AG20443 (cell line): ENCODE measurements at regions not wholly inside any gene's neighbourhood (a gene's known extent, or its start where the extent isn't known, plus 50 kb on each side); places are given as distances from the start of the nearest gene placed in this dataset.
"Not testable (repeated sequence)": the region's sequence is repeated elsewhere in the genome, so short reads cannot be mapped to it uniquely, and the experiment has no call there.

Experiments
- DNase-seq: peaks from one replicate; pipeline ENCODE4 v3.0.0; 2012; ENCODE audit warnings: low spot score, mixed read lengths

DNA sequence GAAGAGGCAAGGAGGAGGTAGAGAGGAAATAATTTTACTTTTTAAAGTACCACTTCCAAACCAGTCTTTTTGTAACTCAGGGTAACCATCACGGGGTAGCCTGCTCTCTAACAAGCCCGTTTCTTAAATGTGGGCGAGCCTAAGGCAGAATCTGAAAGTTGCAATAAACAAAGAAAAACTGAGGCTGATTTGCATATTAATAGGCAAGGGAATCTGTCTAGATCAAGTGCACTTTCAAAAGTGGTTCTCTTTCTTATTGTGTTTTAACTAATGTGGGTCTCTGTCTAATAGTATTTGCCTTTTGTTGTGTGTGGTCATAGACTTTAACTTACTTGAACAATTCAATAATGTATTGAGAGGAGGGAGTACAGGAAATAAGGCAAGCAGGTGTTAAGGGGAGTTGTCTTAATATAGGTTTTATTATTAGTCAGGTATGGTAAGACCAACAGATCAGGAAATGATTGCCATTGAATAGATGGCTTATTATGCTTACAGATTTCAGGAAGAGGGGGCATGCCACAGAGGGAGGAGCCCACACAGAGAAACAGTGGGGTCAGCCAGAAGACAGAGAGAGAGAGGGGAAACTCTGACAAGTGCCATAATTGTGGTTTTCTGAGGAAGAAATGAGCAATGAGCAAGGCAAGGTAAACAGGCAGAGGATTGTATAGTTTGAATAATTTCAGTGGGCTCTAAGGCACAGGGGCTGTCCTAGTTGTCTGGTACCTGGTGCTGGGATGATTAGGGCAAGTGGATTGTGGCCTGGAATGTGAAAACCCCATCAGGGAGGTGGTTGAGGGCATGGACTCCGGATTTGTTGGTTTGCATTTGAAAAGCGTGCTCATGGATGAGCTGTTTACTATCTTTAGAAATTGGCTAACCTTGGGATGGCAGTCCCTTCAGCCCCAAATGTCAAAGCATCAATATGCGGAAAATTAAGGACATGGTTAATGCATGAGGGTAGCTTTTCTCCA lies 237.2 kb downstream of the TOX3 start:
- no peak for DNase-seq

DNA sequence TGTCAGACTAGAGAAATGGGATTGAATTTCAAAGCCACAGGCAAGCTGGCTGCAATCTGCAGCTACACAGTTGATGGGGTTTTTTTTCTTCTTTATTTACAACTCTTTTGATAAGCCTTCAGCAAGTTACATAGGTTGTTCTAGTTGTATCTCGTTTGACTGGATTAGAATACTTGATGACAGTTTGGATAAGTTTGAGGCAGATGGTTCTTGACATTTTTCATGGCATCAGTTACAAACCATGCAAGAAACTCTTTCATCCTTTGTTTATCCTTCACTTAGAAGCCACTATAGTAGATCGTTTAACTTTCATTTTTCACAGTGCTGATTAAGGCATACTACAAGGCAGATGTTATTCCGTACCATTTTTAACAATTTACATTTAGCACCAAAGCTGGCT lies 238.9 kb downstream of the TOX3 start:
- no peak for DNase-seq

DNA sequence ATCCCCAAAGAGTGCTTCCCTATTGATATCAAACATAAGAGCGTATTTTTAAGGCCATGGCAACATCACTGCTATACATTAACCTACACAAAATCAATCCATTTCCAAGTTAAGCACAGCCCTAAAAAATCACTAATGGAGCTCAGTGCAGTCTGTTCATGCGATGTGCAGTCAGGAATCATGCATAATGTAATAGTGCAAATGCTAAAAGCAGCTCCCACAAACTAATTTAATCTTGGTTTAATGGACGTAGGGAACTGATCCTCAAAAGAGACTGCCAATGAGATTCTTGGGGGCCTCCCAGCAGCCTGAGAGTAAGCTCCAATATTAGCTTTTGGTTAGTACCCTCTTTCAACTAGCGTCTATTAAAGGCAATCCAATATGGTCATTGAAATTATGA lies 245.9 kb downstream of the TOX3 start:
- no peak for DNase-seq

GRCh38 chr16:52298769-52299168 lies 248.2 kb downstream of the TOX3 start:
- no peak for DNase-seq

DNA sequence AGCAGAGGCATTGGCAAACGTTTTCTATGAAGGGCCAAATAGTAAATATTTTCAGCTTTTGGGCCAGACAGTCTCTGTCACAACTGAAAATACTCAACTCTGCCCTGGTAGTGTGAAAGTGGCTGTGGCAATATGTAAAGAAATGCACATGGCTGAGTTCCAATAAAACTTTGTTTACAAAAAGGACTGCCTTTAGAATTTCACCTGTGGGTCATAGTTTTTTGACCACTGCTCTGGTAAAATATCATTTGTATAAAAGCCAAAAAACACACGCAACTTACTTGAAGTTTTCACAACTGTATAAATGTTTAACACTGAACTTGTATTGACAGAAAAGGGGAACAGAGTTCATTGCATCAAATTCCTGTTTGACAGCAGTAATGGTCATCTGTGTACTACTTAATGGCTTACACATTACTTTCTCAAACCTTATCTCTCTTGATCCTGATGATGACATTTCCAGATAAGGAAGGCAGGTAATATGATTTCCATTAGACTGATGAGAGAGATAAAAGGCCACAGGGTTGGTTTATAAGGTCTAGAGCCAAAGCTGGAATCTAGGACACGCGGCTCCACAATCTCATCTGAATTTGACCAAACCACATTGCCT lies 250.1 kb downstream of the TOX3 start:
- DNase-seq, result not testable (repeated sequence)

- DNase-seq, result no peak
These were observed 250.9 kb downstream of the TOX3 start for GRCh38 chr16:52296076-52296475.

DNA sequence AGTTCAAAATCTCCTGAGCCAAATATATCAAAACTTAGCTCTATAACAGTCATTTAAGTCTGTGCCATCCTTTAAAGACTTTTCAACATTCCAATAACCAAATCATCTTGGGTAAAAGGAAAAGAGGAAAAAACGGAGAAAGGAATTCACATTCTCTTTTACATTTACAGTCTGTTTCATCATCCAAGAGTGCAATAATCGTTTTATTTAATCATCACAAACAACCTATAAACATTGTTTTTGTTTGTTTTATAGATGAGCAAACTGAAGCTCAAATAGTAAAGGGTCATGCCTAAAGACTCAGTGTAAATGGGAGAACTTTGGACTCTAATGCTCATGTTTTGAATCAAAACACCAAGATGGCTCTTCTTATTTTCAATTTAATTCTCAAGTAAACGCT lies 252.3 kb downstream of the TOX3 start:
- no peak for DNase-seq

GRCh38 chr16:52293204-52293603 lies 253.7 kb downstream of the TOX3 start:
- no peak for DNase-seq

DNA sequence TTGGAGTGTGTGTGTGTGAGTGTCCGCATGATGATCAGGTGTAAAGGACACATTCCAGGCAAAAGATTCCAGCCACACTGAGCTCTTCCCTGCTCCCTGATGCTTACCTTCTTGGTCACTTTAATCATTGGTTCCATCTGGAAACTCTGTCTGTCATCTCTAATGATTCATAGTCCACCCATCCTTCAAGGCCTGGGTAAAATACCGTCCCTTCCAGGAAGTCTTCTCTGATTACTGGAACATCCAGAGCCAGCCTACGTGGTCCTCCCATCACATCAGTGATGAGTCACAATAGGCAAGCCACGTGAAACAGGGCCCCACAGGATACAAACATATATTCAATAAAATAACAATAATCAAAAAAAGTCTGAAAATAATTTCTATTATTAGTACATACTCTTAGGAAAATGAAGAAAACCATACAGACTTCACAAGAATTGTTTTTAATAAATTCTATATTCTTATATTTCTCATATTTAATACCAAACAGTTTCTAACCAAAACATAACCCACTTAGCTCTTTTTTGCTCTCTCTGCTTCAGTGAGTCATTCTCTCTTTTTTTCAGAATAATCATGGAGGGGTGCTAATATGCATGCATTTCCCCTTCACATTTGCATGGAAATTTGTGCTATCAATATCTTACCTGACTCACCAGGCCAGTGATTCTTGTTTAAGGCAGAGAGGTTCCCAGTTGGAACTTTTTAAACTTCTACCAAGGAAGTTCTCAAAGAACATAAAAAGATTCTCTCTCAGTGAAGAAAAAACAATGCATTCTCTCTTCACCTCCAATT lies 263.2 kb downstream of the TOX3 start:
- DNase-seq, result no peak

DNA sequence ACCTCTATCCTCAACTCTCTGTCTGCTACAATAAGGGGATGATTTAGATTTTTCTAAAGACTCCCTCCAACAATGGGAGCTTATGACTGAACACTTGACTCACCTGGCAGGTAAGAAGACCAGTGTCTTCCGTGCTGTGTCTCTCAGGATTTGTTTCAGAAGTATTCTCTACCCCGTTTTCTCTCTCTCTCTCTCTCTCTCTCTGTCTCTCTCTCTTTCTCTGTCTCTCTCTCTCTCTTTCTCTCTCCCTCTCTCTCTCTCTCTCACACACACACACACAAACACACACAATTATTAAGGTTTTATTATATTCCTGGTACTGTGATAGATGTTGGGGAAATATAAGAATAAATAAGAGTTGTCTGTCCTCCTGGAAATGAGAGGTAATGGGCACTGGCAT lies 263.9 kb downstream of the TOX3 start:
- no peak for DNase-seq

DNA sequence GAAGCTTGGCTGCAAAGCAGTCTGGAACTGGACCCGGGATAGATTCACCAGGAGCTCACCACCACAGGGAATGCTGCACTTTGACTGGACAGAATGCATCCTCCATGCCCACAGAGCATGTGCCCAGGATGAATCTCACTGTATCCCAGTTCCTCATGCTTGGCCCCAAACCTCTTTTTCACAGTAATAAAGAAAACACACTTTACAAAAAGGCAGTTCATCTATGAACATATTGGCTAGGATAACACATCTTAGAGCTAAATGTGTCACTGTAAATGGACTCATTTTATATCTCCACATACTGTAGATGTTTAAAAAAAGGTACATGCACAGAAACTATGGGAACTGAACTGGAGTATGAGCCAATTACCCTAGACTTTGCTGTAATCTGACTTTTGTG lies 266.9 kb downstream of the TOX3 start:
- DNase-seq, result no peak

- no peak for DNase-seq
These were observed 275.7 kb downstream of the TOX3 start for GRCh38 chr16:52271088-52271750.

DNA sequence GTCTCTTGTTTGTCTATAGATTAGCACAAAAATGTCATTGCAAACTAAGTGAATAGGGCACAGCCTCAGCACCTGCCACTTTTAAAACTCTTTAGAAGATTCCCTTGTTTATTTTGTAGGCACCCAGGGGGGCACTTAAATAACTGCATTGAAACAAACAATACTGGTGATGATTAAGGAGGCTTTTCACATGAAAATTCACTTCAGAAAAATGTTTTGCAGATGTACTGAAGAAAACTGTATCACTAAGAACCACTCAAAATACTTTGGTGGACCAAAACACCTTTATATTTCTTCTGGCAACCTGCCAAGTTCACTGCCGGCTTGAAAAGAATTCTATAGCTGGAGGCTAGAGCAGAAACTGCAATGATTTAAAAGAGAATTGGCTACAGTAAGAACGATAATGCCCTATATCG lies 281.5 kb downstream of the TOX3 start:
- DNase-seq, result no peak

DNA sequence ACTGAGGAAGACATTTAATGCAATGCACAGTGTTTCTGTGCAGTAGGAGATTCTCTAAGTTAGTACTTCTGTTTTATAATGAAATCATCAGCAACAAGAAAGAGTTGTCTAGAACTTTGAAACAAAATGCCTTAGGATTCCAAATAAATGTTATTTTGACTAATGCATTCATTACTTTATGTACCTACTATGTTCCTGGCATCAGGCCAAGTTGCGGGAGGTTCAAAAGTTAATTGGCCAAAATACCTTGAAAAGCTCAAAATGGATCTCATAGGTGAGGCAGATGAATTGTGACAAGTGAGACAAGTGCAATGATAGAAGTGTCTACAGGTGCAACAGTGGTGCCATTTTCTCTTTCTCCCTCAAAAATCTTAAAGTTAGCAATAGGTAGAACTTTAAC lies 289.4 kb downstream of the TOX3 start:
- DNase-seq, result no peak

DNA sequence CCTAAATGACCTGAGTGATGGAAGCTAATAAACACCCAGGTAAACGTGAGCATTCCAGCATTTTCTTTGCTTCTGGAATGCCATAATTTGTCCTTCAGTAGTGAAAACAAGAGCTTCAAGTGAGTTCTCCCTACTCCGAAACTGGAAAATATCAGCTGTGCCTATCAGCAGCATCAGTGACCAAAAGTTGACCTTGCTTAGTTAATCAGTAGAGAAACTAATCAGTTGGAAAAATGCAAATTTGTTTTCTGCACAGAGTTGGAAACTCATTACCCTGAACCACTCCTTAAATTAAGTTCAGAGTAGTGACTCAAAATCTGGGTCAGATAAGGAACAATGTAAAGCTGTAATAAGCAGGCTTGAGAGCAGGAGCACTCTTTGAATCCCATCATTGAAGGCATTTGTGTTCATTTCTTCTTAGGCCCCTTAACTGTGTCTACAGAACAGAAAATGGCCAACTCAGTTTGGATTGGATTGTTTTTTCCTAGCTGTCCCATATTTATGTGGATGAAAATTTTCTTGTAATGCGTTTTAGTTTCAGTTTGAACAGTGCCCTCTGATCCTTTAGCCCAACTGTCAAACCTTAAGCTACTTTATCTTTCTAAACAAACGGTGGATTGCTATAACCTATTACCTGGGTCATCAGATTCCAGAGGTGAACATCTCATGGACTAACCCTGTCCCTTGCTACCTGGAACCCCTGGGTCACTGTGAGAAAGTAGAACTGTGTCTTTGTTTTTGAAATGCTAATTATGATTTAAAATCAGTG lies 290.4 kb downstream of the TOX3 start:
- DNase-seq, result no peak

DNA sequence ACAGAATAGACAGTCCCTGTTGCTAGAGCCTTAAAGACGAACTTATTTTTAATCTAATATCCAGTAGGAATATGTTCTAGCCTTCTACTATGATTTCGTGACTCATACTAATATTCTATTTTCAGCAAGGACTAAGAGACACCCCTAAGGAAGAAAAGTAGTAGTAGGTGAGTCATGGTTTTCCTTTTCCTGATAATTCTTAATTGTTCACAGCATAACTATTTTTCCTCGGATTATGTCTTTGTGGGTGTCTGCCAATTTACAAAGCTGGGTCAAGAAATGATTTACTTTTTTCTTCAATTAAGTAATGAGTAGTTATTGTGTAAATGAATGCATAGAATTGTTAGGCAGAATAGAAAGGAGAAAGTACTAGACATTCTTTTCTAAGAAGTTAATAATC lies 292.2 kb downstream of the TOX3 start:
- no peak for DNase-seq

GRCh38 chr16:52252680-52253079 lies 294.3 kb downstream of the TOX3 start:
- DNase-seq, result no peak

DNA sequence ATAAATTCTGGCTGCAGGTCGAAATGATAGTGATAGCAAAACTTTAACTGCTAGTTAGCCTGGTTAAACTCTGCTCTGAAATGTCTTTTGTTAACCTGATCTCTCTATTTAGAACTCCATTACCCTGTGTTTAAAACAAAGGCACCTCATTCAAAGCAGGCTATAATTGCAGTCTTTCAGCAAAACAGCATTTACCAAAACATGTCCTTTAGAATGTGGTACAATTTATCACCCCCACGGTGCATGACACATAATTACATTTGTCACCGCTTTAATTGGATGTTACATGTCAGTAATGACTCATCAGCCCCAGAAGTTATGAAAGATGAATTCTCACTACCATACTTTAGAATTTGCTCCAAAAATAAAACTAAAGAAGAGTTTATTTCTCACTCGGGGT lies 295.4 kb downstream of the TOX3 start:
- no peak for DNase-seq

DNA sequence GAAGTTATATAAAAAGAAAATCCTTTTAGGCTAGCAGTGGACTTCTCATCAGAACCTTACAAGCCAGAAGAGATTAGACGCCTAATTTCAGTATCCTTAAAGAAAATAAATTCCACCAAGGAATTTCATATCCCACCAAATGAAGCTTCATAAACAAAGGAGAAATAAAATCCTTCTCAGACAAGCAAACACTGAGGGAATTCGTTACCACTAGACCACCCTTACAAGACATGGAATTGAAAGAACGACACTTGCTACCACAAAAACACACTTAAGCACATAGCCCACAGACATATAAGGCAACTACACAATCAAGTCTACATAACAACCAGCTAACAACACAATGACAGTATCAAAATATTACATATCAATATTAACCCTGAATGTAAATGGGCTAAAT lies 299.2 kb downstream of the TOX3 start:
- no peak for DNase-seq

- DNase-seq, result no peak
These were observed 308.2 kb downstream of the TOX3 start for GRCh38 chr16:52238710-52239109.

- no peak for DNase-seq
These were observed 309.1 kb downstream of the TOX3 start for GRCh38 chr16:52237823-52238222.
